Esophagus muscularis mucosa (tissue), 4 donors: ENCODE measurements at regions not wholly inside any gene's neighbourhood (a gene's known extent, or its start where the extent isn't known, plus 50 kb on each side); places are given as distances from the start of the nearest gene placed in this dataset.

Experiments
- EP300 ChIP-seq: sonication (generic); formaldehyde crosslinking; IDR thresholded peaks from one replicate; pipeline ENCODE4 v1.6.1; 2017; ENCODE audit warnings: antibody characterized with exemption
- POLR2A ChIP-seq: fragments of 450-650 bp; IDR thresholded peaks from one replicate; pipeline ENCODE4 v1.6.1; 2017; ENCODE audit warnings: antibody characterized with exemption, moderate library complexity, mild to moderate bottlenecking, low read depth
- TF ChIP-seq, protein P1 (sequence below), 3 experiments: fragments of 200-600 bp in 2 of 3; fragments of 450-650 bp in 1 of 3; sonication (generic) in 2 of 3; IDR thresholded peaks; one replicate each; pipeline ENCODE4 v1.5.1; 2017 to 2019; ENCODE audit warnings: antibody characterized with exemption in 3 of 3, mild to moderate bottlenecking in 2 of 3, moderate library complexity in 1 of 3

DNA sequence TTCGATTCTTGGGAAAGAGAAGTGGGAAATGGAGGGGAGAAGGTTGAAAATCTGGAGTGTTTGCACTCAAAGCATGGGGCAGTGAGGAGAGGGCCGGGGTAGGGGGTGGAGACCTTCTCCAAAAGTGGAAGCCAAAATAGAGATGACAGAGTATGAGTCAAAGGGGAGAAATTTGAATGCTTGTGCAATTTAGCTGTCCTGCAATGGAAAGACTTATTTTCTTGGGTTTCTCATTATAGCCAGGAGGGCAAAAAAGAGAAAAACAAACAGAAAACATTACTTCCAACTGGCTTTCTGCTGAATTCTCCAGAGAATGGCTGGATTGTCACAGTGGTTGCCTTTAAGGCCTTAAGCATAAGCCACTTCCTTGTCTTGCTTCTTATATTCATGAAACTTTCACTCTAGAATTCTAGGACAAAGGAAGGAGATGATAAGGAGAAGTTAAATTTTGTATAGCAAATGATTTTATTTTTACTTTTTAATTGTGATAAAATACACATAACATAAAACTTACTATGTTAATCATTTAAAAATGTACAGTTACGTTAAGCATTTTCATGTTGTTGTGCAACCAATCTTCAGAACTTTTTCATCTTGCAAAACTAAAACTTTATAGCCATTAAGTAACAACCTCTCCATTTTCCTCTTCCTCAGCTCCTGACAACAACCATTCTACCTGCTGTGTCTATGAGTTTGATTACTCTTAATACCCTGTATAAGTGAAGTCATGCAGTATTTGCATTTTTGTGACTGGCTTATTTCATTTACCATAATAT, 100.2 kb downstream of the GPR85 start:
- TF ChIP-seq, protein P1, sequence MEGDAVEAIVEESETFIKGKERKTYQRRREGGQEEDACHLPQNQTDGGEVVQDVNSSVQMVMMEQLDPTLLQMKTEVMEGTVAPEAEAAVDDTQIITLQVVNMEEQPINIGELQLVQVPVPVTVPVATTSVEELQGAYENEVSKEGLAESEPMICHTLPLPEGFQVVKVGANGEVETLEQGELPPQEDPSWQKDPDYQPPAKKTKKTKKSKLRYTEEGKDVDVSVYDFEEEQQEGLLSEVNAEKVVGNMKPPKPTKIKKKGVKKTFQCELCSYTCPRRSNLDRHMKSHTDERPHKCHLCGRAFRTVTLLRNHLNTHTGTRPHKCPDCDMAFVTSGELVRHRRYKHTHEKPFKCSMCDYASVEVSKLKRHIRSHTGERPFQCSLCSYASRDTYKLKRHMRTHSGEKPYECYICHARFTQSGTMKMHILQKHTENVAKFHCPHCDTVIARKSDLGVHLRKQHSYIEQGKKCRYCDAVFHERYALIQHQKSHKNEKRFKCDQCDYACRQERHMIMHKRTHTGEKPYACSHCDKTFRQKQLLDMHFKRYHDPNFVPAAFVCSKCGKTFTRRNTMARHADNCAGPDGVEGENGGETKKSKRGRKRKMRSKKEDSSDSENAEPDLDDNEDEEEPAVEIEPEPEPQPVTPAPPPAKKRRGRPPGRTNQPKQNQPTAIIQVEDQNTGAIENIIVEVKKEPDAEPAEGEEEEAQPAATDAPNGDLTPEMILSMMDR (IDR thresholded peaks at IDR 0.05): no peak
- TF ChIP-seq POLR2A (no peak), EP300 (no peak)
